ENCODE measurements at regions not wholly inside any gene's neighbourhood (a gene's known extent, or its start where the extent isn't known, plus 50 kb on each side); places are given as distances from the start of the nearest gene placed in this dataset.

GRCh38 chr15:69978603-69979002, 119.1 kb downstream of the TLE3 start:
- TF ChIP-seq POLR2A (IDR thresholded peaks at IDR 0.05) (no peak), CTCF (IDR thresholded peaks at IDR 0.05) (no peak)

Data from prostate gland (tissue), 2 donors.